ENCODE measurements at regions not wholly inside any gene's neighbourhood (a gene's known extent, or its start where the extent isn't known, plus 50 kb on each side); places are given as distances from the start of the nearest gene placed in this dataset.

DNA sequence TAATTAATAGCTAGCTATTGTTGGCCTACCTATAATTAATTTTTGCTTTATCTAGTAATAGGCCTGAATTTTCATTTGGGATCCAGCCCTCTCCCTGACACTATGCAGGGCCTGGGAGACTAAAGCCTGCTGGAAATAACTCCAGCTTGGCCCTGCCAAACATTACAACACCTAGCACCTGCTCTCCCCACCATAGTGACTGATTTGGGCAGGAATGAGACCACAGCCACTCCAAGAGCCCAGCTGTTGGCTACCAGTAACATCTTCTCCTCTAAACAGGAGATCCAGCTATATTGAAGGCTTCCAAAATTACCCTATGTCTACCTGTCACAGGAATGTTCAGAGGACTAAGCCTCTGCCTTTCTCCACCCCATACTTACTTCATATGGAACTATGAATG, 225.1 kb downstream of the IDS start:
- no peaks in the 10 kb centered on the region for H3K36me3 ChIP-seq (ENCODE audit: control insufficient read depth, insufficient read depth, low read length)

DNA sequence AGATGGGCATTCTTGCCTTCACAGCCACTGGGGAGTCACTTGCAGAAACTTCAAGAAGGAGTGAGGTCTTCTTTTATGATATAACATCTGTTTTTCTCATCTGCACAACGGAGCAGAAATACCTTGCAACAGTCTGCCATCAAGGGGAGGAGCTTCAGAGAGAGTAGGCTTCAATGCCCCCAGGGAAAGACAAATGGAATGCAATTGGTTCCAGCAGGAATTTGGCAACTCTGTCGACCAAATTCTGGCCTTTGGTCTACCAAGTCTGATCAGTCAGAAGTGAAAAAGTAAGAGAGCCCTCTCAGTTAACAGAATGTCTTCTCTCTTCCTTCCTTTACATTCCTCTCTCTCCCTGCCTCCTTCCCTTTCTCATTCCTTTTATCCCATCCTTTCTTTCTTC, 229.3 kb downstream of the IDS start:
- Histone ChIP-seq H3K9me3 (ENCODE audit: control insufficient read depth, insufficient read depth, low read depth, low read length) (no peaks in the 10 kb centered on the region), H3K4me3 (ENCODE audit: low read depth, low read length) (no peak overlapping the region), H3K27ac (ENCODE audit: low read depth, low read length) (no peak overlapping the region), H3K27me3 (ENCODE audit: control insufficient read depth, insufficient read depth, low read length) (peaks cover 4% of the 10 kb centered on the region; the same call in 1 of the 2 replicates), H3K4me1 (ENCODE audit: control insufficient read depth, insufficient read depth, low read length) (peaks cover 6% of the 10 kb centered on the region; the same call in 1 of the 2 replicates), H3K36me3 (ENCODE audit: control insufficient read depth, insufficient read depth, low read length) (no peaks in the 10 kb centered on the region), H3K9ac (ENCODE audit: low read length) (no peak overlapping the region)

More for the DNA sequence above, 225.1 kb downstream of the IDS start:
- Histone ChIP-seq H3K27me3 (ENCODE audit: control insufficient read depth, insufficient read depth, low read length) (no peaks in the 10 kb centered on the region; the same call in 1 of the 2 replicates), H3K9me3 (ENCODE audit: control insufficient read depth, insufficient read depth, low read depth, low read length) (no peaks in the 10 kb centered on the region), H3K27ac (ENCODE audit: low read depth, low read length) (no peak overlapping the region), H3K9ac (ENCODE audit: low read length) (no peak overlapping the region), H3K4me3 (ENCODE audit: low read depth, low read length) (no peak overlapping the region), H3K4me1 (ENCODE audit: control insufficient read depth, insufficient read depth, low read length) (peaks cover 6% of the 10 kb centered on the region; the same call in 1 of the 2 replicates)

DNA sequence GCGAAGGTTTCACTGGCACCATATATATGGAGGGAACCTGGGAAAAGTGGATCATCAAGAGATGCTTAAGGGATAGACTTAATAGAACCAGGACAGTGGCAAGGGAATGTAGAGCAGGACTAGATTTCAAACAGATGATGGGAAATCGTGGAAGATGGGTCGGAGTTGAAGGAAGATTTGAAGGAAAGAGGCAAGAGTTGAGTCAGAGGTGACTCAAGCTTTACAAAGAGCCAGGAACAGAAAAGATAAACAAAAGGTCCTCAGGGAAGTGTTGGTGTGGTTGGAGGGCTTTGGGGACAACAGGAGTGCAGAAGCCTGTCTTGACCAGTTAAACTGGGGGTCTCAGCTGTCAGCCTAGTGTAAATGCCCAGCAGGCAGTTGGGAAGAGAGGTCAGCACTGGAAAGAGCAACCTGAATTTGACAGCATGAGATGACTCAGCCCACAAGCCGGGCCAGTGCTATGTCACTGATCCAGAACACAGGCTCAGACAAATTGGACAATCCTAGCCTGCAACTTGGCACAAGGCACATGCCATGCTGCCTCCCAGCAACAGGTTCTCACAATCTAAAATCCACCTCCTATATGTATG, 230.5 kb downstream of the IDS start:
- no peaks in the 10 kb centered on the region for H3K9me3 ChIP-seq (ENCODE audit: control insufficient read depth, insufficient read depth, low read depth, low read length)
- no peak overlapping the region for H3K9ac ChIP-seq (ENCODE audit: low read length)
- H3K27ac ChIP-seq (ENCODE audit: low read depth, low read length) = no peak overlapping the region
- no peaks in the 10 kb centered on the region for H3K36me3 ChIP-seq (ENCODE audit: control insufficient read depth, insufficient read depth, low read length)
- H3K4me3 ChIP-seq (ENCODE audit: low read depth, low read length) = no peak overlapping the region
- H3K4me1 ChIP-seq (ENCODE audit: control insufficient read depth, insufficient read depth, low read length) = peaks cover 6% of the 10 kb centered on the region; the same call in 1 of the 2 replicates
- peaks cover 4% of the 10 kb centered on the region; the same call in 1 of the 2 replicates for H3K27me3 ChIP-seq (ENCODE audit: control insufficient read depth, insufficient read depth, low read length)

DNA sequence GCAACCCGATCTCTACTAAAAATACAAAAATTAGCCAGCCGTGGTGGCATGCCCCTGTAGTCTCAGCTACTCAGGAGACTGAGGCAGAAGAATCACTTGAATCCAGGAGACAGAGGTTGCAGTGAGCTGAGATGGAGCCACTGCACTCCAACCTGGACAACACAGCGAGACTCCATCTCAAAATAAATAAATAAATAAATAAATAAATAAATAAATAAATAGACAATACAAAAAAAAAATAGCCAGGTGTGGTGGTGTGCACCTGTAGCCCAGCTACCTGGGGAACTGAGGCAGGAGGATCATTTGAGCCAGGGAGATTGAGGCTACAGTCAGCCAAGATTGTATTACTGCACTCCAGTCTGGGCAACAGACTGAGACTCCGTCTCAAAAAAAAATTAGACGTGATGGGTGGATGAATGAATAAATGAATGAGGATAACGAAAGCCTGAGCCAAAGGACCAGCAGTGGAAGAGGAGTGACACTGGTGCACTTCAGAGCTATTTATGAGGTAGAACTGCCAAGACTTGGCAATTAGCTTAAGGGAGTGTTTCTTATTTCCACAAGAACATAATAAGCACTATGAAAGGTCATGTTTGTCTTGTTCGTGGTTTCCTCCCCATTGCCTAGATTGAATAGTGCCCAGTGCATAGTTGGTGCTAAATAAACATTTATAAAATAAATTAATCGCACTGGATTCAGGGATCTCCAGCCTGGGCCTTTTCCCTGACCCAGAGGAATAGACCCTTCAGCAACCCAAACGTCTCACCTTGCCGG, 232.2 kb downstream of the IDS start:
- Histone ChIP-seq H3K36me3 (ENCODE audit: control insufficient read depth, insufficient read depth, low read length) (no peaks in the 10 kb centered on the region), H3K27ac (ENCODE audit: low read depth, low read length) (no peak overlapping the region), H3K4me3 (ENCODE audit: low read depth, low read length) (no peak overlapping the region), H3K27me3 (ENCODE audit: control insufficient read depth, insufficient read depth, low read length) (peaks cover 4% of the 10 kb centered on the region; the same call in 1 of the 2 replicates), H3K9ac (ENCODE audit: low read length) (no peak overlapping the region), H3K4me1 (ENCODE audit: control insufficient read depth, insufficient read depth, low read length) (peaks cover 6% of the 10 kb centered on the region; the same call in 1 of the 2 replicates), H3K9me3 (ENCODE audit: control insufficient read depth, insufficient read depth, low read depth, low read length) (no peaks in the 10 kb centered on the region)

DNA sequence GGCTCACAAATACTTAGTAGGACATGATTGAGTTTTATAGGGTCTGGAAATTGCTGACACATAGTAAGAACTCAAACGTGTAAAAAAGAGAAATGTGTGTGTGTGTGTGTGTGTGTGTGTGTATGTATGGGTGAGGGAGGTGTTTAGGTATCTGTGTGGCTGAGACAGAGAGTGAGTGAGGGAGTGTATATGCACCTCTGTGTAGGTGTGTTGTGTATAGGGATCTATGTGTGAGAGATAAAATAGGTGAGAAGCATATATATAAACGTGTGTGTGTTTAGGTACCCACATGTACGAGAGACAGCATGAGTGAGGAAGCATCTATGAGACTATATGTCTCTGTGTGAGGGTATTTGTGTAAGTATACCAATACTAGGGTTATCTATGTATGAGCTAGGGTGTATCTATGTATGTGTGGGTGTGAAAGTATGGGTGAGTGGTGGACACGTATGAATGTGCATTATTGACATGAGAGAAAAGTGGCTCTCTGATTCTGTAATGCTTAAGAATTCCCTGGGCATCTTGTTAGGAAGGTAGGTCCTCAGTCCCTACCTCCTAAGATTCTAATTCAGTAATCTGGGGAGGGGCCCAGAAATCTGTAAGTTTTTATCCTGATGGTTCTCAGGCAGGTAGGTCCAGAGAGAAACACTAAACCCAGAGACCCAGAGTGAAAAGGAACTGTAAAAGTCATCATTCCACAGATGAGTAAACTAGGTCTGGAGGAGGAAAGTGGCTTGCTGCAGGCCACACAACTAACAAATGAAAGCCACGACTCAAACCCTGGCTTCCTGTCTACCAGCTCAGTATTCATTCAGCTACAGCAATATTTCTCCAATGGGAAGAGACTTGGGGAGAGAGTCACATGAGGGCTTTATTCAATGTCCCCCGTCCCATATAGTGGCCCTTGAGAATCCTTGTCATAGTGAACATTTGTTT, 237.0 kb downstream of the IDS start:
- H3K27me3 ChIP-seq (ENCODE audit: control insufficient read depth, insufficient read depth, low read length) = no peaks in the 10 kb centered on the region
- H3K9ac ChIP-seq (ENCODE audit: low read length) = no peak overlapping the region
- H3K4me3 ChIP-seq (ENCODE audit: low read depth, low read length) = no peak overlapping the region
- H3K9me3 ChIP-seq (ENCODE audit: control insufficient read depth, insufficient read depth, low read depth, low read length) = peaks cover 5% of the 10 kb centered on the region; the same call in 1 of the 2 replicates
- H3K27ac ChIP-seq (ENCODE audit: low read depth, low read length) = no peak overlapping the region
- no peaks in the 10 kb centered on the region for H3K36me3 ChIP-seq (ENCODE audit: control insufficient read depth, insufficient read depth, low read length)
- no peaks in the 10 kb centered on the region for H3K4me1 ChIP-seq (ENCODE audit: control insufficient read depth, insufficient read depth, low read length)

DNA sequence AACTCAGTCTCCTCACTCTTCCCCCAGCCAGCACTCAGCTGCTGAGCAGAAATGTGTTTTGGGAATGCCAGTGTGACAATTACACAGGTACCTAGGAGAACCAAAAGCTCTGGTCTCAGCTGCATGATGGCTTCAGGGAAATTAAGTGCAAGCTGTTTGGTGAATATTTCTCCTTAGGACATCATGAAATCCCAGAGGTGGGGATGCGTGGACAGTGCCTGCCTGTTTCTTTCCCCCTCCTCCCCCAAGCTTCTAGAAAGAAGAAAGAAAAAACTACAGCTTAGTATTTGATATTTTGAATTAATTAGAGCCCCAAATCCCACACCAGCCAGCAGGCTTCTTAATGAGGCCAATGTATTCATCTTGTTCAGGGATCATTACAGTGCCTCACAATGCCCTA, 243.0 kb downstream of the IDS start:
- Histone ChIP-seq H3K9ac (ENCODE audit: low read length) (no peak overlapping the region), H3K4me3 (ENCODE audit: low read depth, low read length) (no peak overlapping the region), H3K4me1 (ENCODE audit: control insufficient read depth, insufficient read depth, low read length) (no peaks in the 10 kb centered on the region), H3K9me3 (ENCODE audit: control insufficient read depth, insufficient read depth, low read depth, low read length) (peaks cover 3% of the 10 kb centered on the region; the same call in 1 of the 2 replicates), H3K36me3 (ENCODE audit: control insufficient read depth, insufficient read depth, low read length) (no peaks in the 10 kb centered on the region), H3K27ac (ENCODE audit: low read depth, low read length) (no peak overlapping the region), H3K27me3 (ENCODE audit: control insufficient read depth, insufficient read depth, low read length) (no peaks in the 10 kb centered on the region)

DNA sequence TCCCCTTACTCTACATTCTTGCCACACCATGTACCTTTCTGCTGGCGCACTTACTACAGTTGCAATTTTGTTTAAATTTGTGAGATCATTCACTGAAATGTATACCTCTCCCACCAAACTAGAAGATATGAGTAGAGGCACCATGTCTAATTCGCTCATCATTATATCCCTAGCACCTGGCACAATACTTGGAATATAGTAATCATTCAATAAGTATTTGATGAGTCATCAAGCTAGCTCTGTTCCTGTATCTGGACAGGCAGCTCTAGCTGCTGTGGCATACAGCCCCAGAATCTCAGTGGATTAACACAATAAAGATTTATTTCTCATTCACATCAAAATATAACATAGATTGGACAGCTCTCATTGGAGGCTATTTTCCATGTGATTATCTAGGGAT, 245.9 kb downstream of the IDS start:
- Histone ChIP-seq H3K4me3 (ENCODE audit: low read depth, low read length) (no peak overlapping the region), H3K9ac (ENCODE audit: low read length) (no peak overlapping the region), H3K36me3 (ENCODE audit: control insufficient read depth, insufficient read depth, low read length) (no peaks in the 10 kb centered on the region), H3K4me1 (ENCODE audit: control insufficient read depth, insufficient read depth, low read length) (no peaks in the 10 kb centered on the region), H3K9me3 (ENCODE audit: control insufficient read depth, insufficient read depth, low read depth, low read length) (no peaks in the 10 kb centered on the region), H3K27ac (ENCODE audit: low read depth, low read length) (no peak overlapping the region), H3K27me3 (ENCODE audit: control insufficient read depth, insufficient read depth, low read length) (0 out of 2 replicates have a peak, but pooled peaks cover 4% of the 10 kb centered on the region)

DNA sequence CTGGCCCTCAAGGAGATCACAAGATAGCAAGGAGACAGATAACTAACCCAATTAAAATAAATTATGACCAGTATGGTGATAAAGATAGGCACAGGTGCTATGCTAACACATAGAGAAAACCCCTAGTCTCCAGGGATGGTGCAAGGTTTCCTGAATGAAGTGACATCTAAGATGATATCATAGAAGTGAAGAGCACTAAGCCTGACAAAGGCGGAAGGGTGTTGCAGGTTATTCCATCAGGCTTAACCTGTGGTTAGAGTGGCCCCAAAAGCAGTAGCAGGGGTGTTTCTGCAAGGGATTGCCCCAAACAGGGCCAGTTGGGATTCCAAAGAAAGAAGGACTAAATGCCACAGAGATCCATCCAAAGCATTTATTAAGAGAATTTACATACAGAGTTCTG, 249.2 kb downstream of the IDS start:
- no peak overlapping the region for H3K4me3 ChIP-seq (ENCODE audit: low read depth, low read length)
- H3K27ac ChIP-seq (ENCODE audit: low read depth, low read length) = no peak overlapping the region
- H3K4me1 ChIP-seq (ENCODE audit: control insufficient read depth, insufficient read depth, low read length) = no peaks in the 10 kb centered on the region
- 0 out of 2 replicates have a peak, but pooled peaks cover 4% of the 10 kb centered on the region for H3K27me3 ChIP-seq (ENCODE audit: control insufficient read depth, insufficient read depth, low read length)
- H3K9ac ChIP-seq (ENCODE audit: low read length) = no peak overlapping the region
- no peaks in the 10 kb centered on the region for H3K9me3 ChIP-seq (ENCODE audit: control insufficient read depth, insufficient read depth, low read depth, low read length)
- H3K36me3 ChIP-seq (ENCODE audit: control insufficient read depth, insufficient read depth, low read length) = no peaks in the 10 kb centered on the region

DNA sequence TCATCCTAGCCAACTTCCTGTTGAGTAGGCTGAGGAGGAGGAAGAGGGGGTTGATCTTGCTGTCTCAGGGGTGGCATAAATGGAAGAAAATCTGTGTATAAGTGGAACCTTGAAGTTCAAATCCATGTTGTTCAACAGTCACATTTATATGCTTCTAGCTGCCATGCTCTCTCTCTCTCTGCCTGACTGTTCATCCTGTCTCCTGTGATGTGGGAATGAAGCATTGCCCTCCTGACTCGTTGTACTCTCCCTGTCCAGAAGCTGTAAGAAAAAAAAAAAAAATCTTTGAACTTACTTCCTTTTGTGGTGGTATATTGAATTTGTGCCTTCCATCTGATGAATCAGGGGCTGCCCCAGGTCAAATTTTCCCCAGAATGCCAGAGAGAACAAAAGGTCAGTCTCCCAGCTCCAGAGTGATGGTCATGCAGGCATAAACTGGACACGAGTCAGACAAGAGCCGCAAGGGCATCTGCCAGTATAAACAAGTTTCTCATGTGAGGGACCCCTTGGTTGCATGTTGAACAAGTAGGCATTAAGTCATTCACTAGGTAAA, 257.0 kb downstream of the IDS start:
- Histone ChIP-seq H3K27ac (ENCODE audit: low read depth, low read length) (no peak overlapping the region), H3K4me3 (ENCODE audit: low read depth, low read length) (no peak overlapping the region), H3K9me3 (ENCODE audit: control insufficient read depth, insufficient read depth, low read depth, low read length) (no peaks in the 10 kb centered on the region)

DNA sequence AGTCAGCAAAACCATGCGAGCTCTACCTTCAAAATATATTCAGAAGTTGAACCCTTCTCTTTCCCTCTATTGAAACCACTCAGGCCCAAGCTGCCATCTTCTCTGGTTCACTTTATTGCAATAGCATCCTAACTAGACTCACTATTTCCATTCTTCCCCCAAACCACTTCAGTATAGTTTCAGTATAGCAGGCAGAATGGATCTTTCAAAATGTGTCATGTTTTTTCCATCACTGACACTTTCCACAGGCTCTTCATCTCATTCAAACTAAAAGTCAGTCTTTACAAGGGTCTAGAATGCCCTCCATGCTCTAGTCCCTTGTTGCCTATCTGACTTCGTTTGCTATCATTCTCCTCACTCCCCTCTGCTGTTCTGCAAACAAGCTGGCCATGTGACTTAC, 274.4 kb downstream of the IDS start:
- no peak overlapping the region for H3K27ac ChIP-seq (ENCODE audit: low read depth, low read length)
- no peaks in the 10 kb centered on the region for H3K4me1 ChIP-seq (ENCODE audit: control insufficient read depth, insufficient read depth, low read length)
- no peaks in the 10 kb centered on the region for H3K36me3 ChIP-seq (ENCODE audit: control insufficient read depth, insufficient read depth, low read length)
- peaks cover 7% of the 10 kb centered on the region; the same call in 1 of the 2 replicates for H3K9me3 ChIP-seq (ENCODE audit: control insufficient read depth, insufficient read depth, low read depth, low read length)
- no peak overlapping the region for H3K9ac ChIP-seq (ENCODE audit: low read length)
- H3K27me3 ChIP-seq (ENCODE audit: control insufficient read depth, insufficient read depth, low read length) = no peaks in the 10 kb centered on the region; the same call in 1 of the 2 replicates
- H3K4me3 ChIP-seq (ENCODE audit: low read depth, low read length) = no peak overlapping the region

More for the DNA sequence above, 257.0 kb downstream of the IDS start:
- Histone ChIP-seq H3K4me1 (ENCODE audit: control insufficient read depth, insufficient read depth, low read length) (peaks cover 7% of the 10 kb centered on the region; the same call in 1 of the 2 replicates), H3K36me3 (ENCODE audit: control insufficient read depth, insufficient read depth, low read length) (no peaks in the 10 kb centered on the region), H3K9ac (ENCODE audit: low read length) (no peak overlapping the region), H3K27me3 (ENCODE audit: control insufficient read depth, insufficient read depth, low read length) (no peaks in the 10 kb centered on the region; the same call in 1 of the 2 replicates)

Data from HUES6 (cell line).